Activated CD8-positive, alpha-beta memory T cell treated with anti-CD3 and anti-CD28 coated beads for 24 hours (primary cell): ENCODE measurements at regions not wholly inside any gene's neighbourhood (a gene's known extent, or its start where the extent isn't known, plus 50 kb on each side); places are given as distances from the start of the nearest gene placed in this dataset.
"Not testable (repeated sequence)": the region's sequence is repeated elsewhere in the genome, so short reads cannot be mapped to it uniquely, and the experiment has no call there.

Experiments used
- DNase-seq: peaks from one replicate; pipeline ENCODE4 v3.0.0-alpha.2; 2020

DNA sequence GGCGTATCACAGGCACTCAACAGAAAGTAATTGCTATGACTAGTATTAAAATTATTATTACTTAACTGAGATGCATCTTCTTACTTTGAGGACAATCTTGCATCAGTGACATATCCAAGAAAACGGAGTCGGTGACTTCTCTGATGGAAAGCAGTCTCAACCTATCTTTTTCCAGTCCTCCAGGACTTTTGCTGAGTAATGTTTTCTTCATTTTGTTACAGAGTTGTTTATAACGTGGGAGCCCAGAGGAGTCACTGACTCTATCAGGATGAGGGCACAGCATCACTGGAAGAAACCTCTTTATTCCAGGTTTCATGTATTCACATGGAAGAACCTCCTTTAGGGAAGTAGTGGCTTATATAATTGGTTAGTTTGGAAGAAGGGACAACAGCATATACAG is 51.5 kb upstream of the MELK start:
- no peak for DNase-seq

DNA sequence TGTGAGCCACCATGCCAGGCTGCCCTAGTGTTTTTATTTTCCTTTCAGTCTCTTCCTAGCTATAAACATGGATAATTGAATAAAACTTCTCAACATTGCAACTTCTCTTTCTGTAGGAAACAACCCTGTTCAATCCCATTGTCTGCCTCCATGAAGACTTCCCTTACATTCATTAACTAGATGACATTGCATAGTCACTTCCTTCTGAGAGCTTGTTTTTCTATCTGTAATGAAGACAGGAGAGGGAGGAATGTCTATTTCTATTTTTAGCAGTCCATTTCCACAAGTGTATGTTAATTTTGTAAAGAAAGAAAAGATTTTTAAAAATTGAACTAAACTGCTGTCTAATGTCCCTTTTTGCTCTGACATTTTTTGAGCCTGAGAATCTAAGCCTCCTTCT is 55.6 kb upstream of the MELK start:
- no peak for DNase-seq

DNA sequence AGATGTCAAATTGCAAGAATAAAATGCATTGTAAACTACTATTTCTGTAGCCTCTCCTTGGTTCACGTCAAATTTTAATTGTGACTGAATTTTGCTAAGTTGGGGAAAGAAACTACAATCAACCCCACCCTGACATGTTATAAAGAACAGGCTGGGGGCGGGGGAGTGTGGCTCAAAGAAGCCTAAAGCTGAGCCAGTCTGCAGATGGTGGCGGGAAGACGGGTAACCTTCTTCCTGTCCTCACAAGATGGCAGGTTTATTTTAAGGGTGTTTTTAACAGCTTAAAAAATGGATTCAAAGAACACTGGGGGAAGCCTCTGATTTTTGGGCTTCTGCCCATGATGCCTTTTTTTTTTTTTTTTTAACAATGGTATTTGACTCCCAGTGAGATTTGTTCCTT is 68.5 kb upstream of the MELK start:
- no peak for DNase-seq

- DNase-seq = no peak
These were observed 69.3 kb upstream of the MELK start for GRCh38 chr9:36503172-36504088.

- no peak for DNase-seq
These were observed 71.0 kb upstream of the MELK start for GRCh38 chr9:36501727-36502126.

- not testable (repeated sequence) for DNase-seq
These were observed 71.8 kb upstream of the MELK start for GRCh38 chr9:36500931-36501330.

DNA sequence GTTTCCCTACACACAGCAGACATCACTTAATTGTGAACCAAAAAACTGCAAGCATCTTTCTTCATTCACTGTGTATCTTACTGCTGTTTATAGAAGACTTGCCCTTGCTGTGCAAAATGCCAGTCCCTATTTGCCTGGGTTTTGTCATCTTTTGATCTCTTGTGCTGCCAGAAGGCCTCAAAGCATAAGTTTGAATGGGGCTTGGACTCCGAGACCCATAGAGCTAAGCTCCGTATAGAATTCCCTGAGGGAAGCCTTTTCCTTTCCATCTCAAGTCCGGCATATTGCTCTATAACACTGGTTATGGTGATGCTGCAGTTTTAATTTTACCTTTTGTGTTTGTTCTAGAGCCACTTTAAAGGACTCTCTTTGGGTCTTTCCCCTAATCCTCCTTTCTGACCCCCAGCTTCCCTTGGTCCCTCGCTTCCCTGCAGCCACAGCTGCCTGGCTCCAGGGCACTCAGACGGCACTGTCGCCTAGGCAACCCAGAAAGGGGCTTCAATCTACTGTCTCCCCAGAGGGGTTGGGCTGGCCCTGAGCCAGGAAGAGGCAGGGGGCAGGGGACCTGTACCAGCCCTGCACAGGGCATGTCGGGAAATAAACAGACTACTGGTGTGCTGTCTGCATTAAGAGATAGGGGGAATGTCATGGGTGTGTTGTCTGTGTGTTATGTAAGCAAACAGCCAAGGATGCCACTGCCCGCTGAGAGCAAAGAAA is 73.4 kb upstream of the MELK start:
- DNase-seq = no peak

GRCh38 chr9:36493564-36493963 is 79.1 kb upstream of the MELK start:
- DNase-seq = peak; percentile 64

DNA sequence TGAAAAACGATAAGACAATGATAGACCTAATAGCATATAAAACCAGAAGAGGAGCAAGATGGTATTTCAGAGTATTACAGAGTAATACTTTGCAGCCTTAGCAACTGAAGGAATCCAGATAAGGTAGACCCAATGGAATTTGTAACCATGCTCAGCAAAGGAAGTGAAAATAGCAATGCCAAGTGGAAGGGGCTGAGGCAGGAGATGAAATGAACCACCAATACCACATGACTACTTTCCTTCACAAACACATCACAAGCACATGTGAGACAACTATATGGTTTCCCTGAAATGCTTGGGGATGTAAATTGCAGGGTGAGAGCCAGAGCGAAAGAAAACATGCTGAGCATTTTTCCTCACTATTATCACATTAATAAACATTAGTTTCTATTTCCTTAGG is 79.8 kb upstream of the MELK start:
- DNase-seq = no peak

- DNase-seq = no peak
These were observed 83.2 kb upstream of the MELK start for GRCh38 chr9:36489453-36489852.

GRCh38 chr9:36488389-36488756 is 84.3 kb upstream of the MELK start:
- no peak for DNase-seq

- peak; percentile 92 for DNase-seq
These were observed 85.0 kb upstream of the MELK start for GRCh38 chr9:36487482-36488388.

DNA sequence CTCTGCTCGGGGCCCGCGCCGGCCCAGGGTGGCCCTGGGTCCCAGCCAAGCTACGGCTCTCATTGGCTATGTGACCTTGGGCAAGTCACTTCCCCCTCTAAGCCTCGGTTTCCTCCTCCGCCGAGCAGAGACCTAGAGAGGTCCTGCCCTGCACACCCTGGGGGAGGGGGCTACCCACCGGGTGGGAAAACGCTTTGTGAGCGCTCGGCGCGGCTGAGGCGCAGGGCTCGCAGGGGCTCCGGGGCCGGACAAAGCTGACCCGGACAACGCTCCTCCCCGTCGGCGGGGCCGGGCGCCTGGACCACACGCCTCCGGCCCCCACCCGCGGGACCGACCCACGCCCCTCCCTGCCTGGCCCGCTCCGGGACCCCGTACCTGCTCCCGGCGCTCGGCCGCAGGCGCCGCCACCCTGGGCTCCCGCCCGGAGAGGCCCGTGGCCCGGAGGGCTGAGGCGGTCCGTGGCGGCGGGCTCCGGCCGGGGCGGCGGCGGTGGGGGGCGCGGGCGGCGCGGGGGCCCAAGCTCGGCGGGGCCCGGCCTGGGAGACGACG is 85.7 kb upstream of the MELK start:
- peak; percentile 85 for DNase-seq

DNA sequence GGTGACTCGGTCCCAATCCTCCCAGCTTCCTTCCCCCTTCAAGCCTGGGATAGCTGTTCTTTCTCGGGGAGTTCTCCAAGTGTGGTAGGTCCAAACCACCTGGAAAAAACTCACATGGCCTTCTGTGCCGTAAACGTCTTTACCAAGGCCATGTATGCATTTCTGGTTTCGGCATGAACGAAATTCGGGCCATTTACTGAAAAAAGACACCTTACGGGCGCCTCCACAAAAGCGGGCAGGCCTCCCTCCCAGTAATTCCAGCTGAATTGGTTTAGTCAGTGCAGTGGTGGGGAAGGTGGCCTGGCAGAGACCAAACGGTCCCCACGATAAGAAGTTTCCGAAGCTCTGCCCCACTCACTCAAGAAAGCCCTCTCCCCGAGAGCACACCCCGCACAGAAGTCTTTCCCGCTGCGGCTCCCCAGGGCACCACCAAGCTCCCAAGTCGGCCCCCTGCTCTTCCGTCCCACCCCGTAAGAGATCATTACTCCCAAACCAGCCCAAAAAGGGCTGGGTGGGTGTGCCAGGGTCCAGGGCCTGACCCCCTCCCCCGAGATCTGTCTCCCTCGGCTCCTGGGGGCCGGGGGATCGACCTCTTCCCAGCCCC is 86.3 kb upstream of the MELK start:
- no peak for DNase-seq

DNA sequence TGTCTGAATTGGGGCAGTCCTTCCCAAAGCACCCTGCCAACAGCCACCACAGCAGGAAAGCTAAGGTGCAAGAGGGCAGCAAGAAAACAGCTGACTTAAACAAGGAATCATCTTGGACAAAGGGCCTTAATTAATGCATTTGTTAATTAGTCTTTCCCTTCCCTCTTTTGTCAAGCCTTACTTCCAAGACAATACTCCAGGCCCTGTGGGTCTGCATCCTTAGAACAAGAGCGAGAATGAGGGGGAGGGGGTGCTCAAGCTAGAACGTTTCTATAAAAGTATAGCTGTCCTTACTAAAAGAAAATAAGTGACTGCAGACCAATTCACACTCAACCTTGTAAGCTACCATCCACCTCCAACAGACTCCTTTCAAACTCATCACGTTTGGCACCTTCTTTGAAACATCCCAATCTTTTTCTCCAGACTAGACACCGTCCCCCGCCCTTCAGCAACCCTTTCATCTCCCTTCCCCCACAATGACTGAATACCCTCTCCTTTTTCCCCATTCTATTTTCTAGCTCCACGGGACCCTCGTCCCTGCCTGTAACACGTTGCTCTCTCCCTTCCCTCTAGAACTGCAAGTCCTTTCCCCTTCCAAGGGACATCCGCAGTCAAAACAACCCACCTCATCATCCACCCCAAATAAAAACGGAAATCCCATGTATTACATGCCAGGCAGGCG is 85.7 kb upstream of the RNF38 start:
- DNase-seq = no peak

DNA sequence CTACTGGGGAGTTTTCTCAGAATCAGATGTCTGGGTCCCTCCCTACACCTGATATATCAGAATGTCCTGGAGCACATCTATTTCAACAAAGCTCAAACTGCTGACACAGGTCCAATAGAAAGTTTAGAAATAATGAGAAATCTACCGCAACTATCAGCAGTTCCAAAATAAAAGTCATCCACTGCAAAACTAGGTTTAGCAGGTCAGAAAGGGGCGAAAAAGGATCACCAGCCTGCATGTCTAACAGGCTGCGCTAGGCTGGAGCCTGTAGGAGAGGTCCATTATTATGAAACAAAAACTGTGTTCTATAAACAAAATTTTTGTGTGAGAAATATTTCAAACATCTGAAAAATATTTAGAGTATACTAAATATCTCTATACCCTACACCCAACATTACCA is 84.1 kb upstream of the RNF38 start:
- DNase-seq = peak; percentile 3

DNA sequence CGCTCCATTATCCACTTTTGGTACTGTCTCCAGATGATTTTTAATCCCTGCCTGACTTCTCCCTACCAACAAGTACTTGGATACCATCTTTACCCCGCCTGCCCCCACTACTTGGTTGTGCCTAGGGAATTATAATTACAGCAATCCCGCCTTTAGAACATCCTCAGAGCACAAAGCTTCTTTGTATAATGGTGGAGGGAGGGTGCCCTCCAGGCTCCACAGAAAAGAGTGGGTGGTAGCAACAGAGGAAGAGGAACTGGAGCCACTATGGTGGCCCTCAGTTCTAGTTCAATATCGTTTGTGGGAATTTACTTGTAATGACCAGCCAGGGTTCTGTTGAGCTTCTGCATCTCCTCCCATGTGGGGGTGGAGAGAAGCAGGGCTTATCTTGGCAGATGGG is 79.0 kb upstream of the RNF38 start:
- DNase-seq = peak; percentile 38

GRCh38 chr9:36471359-36471758 is 71.3 kb upstream of the RNF38 start:
- no peak for DNase-seq

GRCh38 chr9:36470643-36471290 is 70.7 kb upstream of the RNF38 start:
- peak; percentile 73 for DNase-seq

DNA sequence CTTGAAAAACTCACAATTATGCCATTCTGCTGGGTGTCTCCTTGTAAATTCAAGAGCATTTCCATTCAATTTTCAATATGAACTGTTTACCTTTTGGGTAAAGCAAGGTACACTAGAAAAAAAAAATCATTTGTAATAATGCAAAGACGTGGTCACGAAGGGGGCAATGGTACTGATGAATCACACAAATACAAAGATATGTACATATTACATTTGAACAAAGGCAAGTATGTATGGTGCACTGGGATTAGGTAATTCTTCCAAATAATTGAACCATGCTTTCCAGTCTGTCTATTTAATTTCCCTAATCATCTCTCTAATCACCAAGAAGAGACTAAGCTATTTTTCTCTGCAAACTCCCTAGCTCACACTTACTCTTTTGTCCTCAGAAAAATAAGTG is 63.4 kb upstream of the RNF38 start:
- DNase-seq = no peak

DNA sequence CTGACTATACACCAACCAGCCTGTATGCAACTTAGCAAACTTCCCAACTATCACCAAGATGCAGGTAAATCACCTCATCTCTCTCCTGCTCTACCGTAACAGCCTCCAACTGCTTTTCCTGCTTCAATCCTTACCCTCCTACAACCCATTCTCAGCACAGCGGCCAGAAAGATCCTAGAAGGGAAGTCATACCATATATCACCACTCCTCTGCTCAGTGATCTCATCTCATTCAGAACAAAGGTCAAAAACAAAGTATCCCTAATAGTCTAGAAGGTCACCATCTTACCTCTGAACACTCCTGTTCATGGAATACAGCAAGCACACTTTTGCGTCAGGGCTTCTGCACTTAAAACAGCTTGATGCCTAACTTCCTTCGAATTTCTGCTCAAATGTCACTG is 62.2 kb upstream of the RNF38 start:
- no peak for DNase-seq
